ENCODE measurements at regions not wholly inside any gene's neighbourhood (a gene's known extent, or its start where the extent isn't known, plus 50 kb on each side); places are given as distances from the start of the nearest gene placed in this dataset.

DNA sequence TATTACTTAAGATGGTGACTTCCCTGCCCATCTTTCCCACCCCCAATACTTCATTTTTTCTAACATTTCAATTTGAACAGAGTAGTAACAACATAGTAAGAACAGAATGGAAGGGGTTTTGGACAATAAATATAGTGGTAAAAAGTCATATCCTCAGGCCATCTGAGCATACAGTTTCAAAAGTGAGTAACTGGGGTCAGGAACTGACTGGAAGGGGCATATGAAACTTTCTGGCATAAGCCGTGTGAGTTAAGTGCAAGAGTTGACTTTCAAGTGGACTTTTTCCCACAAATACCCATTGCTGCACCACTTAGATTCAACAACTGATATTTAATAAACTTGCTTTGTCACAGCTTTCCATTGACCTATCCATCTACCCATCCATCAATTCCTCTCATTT lies 153.5 kb upstream of the IL12A start:
- no peak overlapping the region for H2AFZ ChIP-seq (replicated peaks)
- peaks cover 14% of the 10 kb centered on the region for H3K4me1 ChIP-seq
- no peak for DNase-seq (ENCODE audit: low spot score)
- no peak overlapping the region for H3K9ac ChIP-seq
- H3K9me3 Mint-ChIP-seq, result no peaks in the 10 kb centered on the region
- no peak overlapping the region for H3K27ac Mint-ChIP-seq
- H3K36me3 Mint-ChIP-seq, result no peaks in the 10 kb centered on the region
- no peak overlapping the region for H3K27ac ChIP-seq
- no peak for TF ChIP-seq EZH2phosphoT487 (IDR thresholded peaks at IDR 0.05)
- no peak for TF ChIP-seq EZH2 (IDR thresholded peaks at IDR 0.05)
- TF ChIP-seq, protein P1, sequence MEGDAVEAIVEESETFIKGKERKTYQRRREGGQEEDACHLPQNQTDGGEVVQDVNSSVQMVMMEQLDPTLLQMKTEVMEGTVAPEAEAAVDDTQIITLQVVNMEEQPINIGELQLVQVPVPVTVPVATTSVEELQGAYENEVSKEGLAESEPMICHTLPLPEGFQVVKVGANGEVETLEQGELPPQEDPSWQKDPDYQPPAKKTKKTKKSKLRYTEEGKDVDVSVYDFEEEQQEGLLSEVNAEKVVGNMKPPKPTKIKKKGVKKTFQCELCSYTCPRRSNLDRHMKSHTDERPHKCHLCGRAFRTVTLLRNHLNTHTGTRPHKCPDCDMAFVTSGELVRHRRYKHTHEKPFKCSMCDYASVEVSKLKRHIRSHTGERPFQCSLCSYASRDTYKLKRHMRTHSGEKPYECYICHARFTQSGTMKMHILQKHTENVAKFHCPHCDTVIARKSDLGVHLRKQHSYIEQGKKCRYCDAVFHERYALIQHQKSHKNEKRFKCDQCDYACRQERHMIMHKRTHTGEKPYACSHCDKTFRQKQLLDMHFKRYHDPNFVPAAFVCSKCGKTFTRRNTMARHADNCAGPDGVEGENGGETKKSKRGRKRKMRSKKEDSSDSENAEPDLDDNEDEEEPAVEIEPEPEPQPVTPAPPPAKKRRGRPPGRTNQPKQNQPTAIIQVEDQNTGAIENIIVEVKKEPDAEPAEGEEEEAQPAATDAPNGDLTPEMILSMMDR (IDR thresholded peaks at IDR 0.05), result no peak
- H3K36me3 ChIP-seq, result no peaks in the 10 kb centered on the region
- H3K27me3 Mint-ChIP-seq (ENCODE audit: insufficient read depth, low read depth), result no peaks in the 10 kb centered on the region
- no peak overlapping the region for H3K4me3 Mint-ChIP-seq
- H3K79me2 ChIP-seq (ENCODE audit: low read depth), result peaks cover 6% of the 10 kb centered on the region
- H3K4me1 Mint-ChIP-seq, result peaks cover 18% of the 10 kb centered on the region
- H3K4me2 ChIP-seq, result no peak overlapping the region
- H4K20me1 ChIP-seq (ENCODE audit: low read depth), result no peaks in the 10 kb centered on the region
- H3K9me3 ChIP-seq (ENCODE audit: low read depth), result no peaks in the 10 kb centered on the region
- no peaks in the 10 kb centered on the region for H3K27me3 ChIP-seq
- H3F3A ChIP-seq (ENCODE audit: low read depth), result peaks cover 18% of the 10 kb centered on the region
- no peak overlapping the region for H3K4me3 ChIP-seq

DNA sequence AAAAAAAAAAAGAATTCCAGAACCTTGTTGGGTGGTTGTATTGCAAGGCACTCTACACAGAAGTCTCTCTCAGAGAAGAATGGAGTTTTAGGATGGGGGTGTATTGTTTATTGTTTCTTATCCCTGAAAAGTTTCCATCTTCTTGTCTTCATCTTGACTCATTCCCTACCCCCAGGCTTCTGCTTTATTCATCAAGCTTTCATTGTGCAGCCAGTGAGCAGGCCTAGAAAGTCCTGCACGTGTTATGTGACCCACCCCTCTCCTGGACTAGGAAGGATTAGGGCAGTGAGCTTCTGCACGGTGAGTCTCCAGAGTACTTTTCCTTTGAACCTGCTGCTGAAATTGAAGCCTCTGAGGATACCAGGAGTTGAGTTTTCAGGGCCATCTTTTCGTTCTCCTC lies 150.9 kb upstream of the IL12A start:
- H3K36me3 ChIP-seq, result no peaks in the 10 kb centered on the region
- H3K4me2 ChIP-seq, result no peak overlapping the region
- no peaks in the 10 kb centered on the region for H4K20me1 ChIP-seq (ENCODE audit: low read depth)
- H3K9ac ChIP-seq, result no peak overlapping the region
- H3K9me3 ChIP-seq (ENCODE audit: low read depth), result no peaks in the 10 kb centered on the region
- H3K4me1 ChIP-seq, result peaks cover 37% of the 10 kb centered on the region
- no peak overlapping the region for H3K4me3 ChIP-seq
- TF ChIP-seq EZH2 (IDR thresholded peaks at IDR 0.05) (no peak), EZH2phosphoT487 (IDR thresholded peaks at IDR 0.05) (no peak)
- TF ChIP-seq, protein P1 (IDR thresholded peaks at IDR 0.05), result no peak
- no peaks in the 10 kb centered on the region for H3K9me3 Mint-ChIP-seq
- H2AFZ ChIP-seq (replicated peaks), result no peak overlapping the region
- no peak overlapping the region for H3K4me3 Mint-ChIP-seq
- H3K79me2 ChIP-seq (ENCODE audit: low read depth), result peaks cover 32% of the 10 kb centered on the region
- peaks cover 25% of the 10 kb centered on the region for H3F3A ChIP-seq (ENCODE audit: low read depth)
- no peaks in the 10 kb centered on the region for H3K27me3 ChIP-seq
- H3K27ac ChIP-seq, result no peak overlapping the region
- peaks cover 39% of the 10 kb centered on the region for H3K4me1 Mint-ChIP-seq
- no peaks in the 10 kb centered on the region for H3K36me3 Mint-ChIP-seq
- DNase-seq (ENCODE audit: low spot score), result peak; percentile 41
- peak overlapping the region; percentile 76 for H3K27ac Mint-ChIP-seq
- H3K27me3 Mint-ChIP-seq (ENCODE audit: insufficient read depth, low read depth), result no peaks in the 10 kb centered on the region

DNA sequence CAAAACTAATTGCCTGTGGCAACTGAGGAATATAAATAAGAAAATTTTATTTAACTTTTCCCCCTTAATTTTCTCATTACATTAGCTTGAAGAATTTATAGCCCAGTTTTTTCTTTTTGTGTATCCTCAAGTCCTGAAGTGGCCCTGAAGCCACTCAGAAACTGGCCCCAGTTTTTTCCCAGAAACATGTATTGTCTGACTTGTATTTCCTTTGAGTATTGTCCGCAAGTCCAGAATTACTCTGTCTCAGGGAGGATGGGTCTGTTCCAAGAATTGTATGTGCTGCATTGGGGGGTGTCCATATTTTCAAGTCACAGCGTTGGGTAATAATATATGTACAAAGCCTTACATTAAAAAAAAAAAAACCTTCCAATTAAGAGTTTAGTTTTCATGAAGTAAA lies 149.7 kb upstream of the IL12A start:
- Mint-ChIP-seq H3K27me3 (ENCODE audit: insufficient read depth, low read depth) (no peaks in the 10 kb centered on the region), H3K36me3 (peaks cover 2% of the 10 kb centered on the region), H3K4me1 (peaks cover 42% of the 10 kb centered on the region), H3K27ac (peak overlapping the region; percentile 46), H3K9me3 (no peaks in the 10 kb centered on the region), H3K4me3 (peak overlapping the region; percentile 72)
- Histone ChIP-seq H2AFZ (replicated peaks) (no peak overlapping the region), H3K4me2 (peak overlapping the region; percentile 99), H3K9me3 (ENCODE audit: low read depth) (no peaks in the 10 kb centered on the region), H3K4me1 (peaks cover 37% of the 10 kb centered on the region), H4K20me1 (ENCODE audit: low read depth) (no peaks in the 10 kb centered on the region), H3K79me2 (ENCODE audit: low read depth) (peaks cover 43% of the 10 kb centered on the region), H3K27ac (peak overlapping the region; percentile 99), H3F3A (ENCODE audit: low read depth) (peaks cover 25% of the 10 kb centered on the region), H3K4me3 (peak overlapping the region; percentile 72), H3K27me3 (no peaks in the 10 kb centered on the region), H3K9ac (no peak overlapping the region), H3K36me3 (no peaks in the 10 kb centered on the region)
- TF ChIP-seq EZH2 (IDR thresholded peaks at IDR 0.05) (no peak), EZH2phosphoT487 (IDR thresholded peaks at IDR 0.05) (no peak)
- TF ChIP-seq, protein P1 (IDR thresholded peaks at IDR 0.05), result no peak
- no peak for DNase-seq (ENCODE audit: low spot score)
